IPS-NIHi7 (cell line): ENCODE measurements at regions not wholly inside any gene's neighbourhood (a gene's known extent, or its start where the extent isn't known, plus 50 kb on each side); places are given as distances from the start of the nearest gene placed in this dataset.
"Not testable (repeated sequence)": the region's sequence is repeated elsewhere in the genome, so short reads cannot be mapped to it uniquely, and the experiment has no call there.

Experiments
- DNase-seq: peaks from one replicate; pipeline ENCODE4 v3.0.0; 2012; ENCODE audit warnings: mixed read lengths; ENCODE audit errors: extremely low spot score

DNA sequence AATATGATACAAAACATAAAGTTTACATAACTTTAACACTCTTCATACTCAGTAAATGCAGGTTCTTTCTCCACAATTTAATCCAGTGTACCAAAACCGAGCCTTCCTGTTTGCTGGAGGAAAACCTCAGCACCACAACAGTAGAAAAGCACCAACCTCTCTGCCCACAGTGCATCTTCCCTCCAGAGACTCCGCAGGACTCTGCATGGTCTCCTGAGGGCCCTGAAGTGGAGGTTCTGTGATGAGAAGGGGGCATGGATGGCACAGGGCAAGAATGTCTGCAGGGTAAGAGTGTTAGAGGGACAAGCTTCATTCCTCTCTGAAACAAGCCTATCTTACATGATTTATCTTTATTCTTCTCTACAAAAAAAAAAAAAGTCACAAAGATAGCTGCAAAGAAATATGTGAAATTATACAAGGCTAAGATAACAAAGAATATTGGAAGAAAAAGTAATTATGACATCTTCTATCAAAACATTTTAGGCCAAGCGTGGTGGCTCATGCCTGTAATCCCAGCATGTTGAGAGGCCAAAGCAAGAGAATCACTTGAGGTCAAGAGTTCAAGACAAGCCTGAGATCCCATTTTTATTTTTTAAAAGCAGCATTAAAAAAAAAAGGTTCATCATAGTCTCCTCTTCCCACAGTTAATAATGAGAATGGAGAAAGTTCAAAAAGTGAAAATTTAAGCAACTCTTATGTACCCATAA is 102.0 kb downstream of the VPREB1 start:
- DNase-seq: no peak

DNA sequence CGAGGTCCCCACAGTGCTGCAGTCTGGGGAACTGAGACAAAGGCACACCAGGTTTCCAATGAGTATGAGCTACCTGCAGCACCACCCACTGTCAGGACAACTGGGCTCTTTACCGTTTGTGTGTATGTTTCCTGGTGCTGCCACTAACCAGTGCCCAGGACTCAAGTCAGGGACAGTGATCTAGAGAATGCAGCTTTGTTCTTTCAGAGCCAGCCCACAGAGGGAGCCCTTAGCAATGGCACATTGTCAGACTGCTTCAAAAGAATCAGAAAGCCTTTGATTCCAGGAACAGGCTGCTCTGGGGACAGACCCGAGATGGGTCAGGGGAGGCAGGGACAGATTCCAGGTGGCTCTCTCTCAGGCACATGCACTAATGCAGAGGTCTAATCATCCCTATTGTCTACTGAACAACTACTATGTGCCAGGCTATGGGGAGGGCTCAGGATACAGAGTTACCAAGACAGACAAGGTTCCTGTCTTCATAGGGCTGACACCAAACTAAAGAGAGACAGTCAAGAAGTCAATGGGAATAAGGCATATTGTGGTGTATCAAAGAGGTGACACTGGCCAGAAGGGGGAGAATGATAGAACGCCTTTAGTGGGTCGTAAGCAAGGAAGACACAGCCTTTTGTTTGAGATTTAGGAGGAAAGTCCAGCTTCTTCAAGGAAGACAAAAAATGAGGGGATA is 103.7 kb downstream of the VPREB1 start:
- peak; percentile 43 for DNase-seq

- DNase-seq: no peak
These were observed 104.3 kb downstream of the VPREB1 start for GRCh38 chr22:22348815-22349454.

DNA sequence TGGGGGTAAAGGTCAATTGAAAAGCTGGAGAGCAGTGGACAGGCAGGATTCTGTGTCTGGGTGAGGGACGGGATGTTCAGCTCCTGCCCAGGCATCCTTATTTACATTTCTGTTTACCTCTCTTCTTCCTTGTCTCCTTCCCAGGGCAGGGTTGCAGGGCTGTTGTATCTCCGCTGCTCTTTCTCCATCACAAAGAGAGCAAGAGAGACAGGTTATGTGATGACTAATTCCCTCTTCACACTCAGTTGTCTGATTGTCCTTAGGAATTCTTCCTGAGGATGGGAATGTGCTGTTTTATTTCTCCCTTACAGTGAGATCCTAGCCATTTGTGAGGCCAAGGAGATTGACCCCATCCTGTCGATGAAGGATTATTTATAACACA is 104.9 kb downstream of the VPREB1 start:
- DNase-seq: peak; percentile 16

DNA sequence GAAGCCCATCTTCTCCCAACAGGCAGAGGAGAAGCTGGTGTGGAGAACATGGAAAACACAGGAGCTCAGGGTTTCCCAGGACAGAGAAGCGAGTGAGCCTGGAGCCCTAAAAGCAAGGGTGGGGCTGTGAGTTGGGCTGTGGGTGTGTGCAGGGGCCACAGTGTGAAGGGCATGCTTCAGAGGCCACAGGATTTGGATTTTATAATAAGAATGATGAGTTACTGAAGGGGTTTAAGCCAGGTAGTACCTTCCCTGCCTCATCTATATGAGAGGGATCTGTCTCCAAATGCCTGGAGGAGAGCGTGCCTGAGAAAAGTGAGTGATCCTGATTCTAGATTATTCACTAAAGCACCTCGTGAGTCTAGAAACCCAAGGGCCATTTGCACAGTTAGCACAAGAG is 106.8 kb downstream of the VPREB1 start:
- no peak for DNase-seq

DNA sequence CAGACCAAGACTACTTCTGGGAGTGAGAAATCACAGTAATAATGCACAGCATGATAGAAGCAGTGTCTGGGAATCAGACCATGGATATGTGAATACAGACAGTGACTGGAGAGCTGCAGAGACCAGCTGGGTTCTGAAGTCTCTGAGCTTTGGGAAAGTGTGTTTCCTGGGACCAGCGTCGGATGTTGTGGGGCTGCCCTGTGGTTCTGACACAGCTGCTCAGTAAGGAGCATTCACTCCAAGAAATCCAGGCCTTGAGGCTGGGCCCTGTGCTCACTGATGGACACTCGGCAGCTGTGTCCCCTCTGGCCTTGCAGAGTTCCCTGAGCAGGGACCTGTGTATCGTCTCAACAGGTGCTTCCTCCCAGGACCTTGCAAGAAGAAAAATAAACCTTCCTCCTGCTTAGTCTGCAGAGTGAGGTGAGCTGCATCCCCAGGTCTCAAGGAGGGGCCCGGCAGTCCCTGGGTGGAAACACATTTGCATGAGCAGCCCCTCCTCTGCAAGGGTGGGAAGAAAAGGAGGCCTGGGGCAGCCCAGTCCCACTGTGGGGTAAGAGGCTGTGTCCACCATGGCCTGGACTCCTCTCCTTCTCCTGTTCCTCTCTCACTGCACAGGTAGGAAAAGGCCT is 107.9 kb downstream of the VPREB1 start:
- DNase-seq: no peak

- DNase-seq: no peak
These were observed 110.7 kb downstream of the VPREB1 start for GRCh38 chr22:22355096-22355834.

DNA sequence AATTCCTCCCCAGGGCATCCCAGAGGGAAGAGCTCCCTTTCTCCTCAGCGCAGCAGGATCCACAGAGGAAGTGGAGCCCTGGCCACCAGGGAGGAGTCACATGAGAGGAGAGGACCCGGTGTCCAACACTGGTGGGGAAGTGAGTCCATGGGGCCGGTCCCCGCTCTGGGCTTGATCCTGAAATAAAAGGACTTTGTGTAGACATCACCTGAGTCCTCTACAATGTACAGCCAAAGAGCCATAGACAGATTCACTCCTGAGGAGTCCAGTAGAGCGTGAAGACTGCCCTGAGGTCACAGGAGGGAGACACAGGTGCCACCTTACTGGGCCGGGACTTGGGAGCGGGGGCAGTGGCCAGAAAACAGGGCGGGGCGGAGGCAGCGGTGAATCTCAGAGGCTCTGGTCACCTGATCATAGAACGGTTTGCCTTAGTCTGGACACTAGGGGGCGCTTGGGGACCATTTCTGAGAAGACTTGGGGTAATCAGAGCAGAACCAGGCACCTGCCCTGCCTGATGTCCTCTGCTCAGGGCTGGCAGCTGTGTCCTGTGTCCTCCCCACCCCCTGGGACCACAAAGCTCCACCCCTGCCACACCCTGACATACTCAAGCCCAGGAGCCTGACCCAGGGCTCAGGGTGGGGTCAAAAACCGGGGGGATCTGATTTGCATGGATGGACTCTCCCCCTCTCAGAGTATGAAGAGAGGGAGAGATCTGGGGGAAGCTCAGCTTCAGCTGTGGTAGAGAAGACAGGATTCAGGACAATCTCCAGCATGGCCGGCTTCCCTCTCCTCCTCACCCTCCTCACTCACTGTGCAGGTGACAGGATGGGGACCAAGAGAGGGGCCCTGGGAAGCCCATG is 112.7 kb downstream of the VPREB1 start:
- peak; percentile 94 for DNase-seq

GRCh38 chr22:22358152-22358551 is 113.6 kb downstream of the VPREB1 start:
- DNase-seq: no peak

DNA sequence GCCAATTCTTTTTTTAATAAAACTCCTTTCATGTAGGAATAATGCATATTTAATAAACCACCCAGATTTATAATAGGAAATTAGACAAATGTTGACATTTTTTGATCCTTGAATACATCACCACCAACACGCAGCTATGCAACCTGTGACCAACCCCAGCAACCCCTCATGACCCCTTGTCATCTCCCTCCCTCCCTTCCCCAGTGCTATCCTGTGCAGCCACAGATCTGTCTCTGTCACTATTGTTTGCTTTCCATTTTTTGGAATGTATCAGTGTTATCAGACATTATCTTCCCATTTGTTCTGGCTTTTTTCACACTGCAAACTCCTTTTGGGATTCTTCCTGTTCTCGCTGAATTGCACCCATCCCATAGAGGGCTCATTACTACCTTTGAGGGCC is 114.1 kb downstream of the VPREB1 start:
- DNase-seq: no peak

DNA sequence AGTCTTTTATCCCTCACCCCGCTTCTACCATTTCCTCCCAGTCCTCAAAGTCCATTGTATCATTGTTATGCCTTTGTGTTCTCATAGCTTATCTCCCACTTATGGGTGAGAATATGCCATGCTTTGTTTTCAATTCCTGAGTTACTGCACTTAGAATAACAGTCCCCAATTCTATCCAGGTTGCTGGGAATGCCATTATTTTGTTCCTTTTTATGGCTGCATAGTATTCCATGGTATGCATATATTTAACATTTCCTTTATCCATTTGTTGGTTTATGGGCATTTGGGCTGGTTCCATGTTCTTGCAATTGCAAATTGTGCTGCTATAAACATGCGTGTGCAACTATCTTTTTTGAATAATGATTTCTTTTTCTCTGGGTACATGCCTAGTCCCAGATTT is 114.9 kb downstream of the VPREB1 start:
- no peak for DNase-seq

DNA sequence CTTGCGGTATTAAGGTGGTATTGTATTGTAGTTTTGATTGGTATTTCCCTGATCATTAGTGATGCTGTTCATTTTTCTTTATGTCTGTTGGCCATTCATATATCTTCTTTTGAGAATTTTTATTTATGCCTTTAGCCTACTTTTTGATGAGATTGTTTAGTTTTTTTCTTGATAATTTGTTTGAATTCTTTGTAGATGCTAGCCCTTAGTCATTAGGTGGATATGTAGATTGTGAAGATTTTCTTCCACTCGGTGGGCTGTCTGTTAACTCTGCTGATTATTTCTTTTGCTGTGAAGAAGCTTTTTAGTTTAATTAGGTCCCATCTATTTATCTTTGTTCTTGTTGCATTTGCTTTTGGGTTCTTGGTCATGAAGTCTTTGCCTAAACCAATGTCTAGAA is 115.4 kb downstream of the VPREB1 start:
- no peak for DNase-seq

GRCh38 chr22:22362311-22362710 is 117.7 kb downstream of the VPREB1 start:
- DNase-seq: no peak

DNA sequence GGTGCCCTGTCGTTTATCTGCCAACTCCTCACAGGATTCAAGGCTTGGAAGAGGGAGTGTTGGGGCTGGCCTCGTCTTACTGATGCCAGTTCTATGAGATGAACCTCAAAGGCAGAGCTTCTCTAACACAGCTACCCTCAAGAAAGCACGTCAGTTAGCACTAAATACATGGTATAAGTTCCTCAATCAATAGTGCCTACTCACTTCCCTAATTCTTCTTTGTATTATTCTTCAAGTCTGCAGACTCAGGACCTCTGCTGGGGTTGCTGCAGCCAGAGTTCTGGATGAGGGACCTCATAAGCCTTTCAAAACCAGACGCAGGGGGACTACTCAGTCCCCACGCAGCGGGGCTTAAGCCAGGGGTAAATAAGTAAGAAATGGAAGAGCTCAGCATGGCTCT is 118.3 kb downstream of the VPREB1 start:
- DNase-seq: no peak

DNA sequence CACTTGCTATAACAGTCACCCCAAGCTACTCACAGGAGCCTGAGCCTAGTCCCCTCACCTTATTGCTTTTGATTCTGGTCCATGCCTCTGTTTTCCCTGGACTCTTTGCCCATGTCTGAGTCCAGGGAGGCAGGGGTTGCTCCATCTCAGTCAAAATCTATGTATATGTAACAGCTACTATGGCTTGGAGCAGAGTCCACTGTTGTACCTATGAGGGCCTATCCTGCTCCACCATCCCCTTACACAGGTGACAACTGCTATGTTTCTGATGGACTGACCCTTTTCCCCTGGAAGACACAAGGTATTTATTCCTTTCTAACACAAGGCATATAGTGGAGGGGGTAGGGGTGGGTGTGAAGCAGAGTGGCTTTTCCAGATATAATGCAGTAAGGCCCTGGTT is 119.6 kb downstream of the VPREB1 start:
- DNase-seq: no peak

GRCh38 chr22:22366537-22366936 is 122.0 kb downstream of the VPREB1 start:
- no peak for DNase-seq

- DNase-seq: no peak
These were observed 123.9 kb downstream of the VPREB1 start for GRCh38 chr22:22368516-22368915.

DNA sequence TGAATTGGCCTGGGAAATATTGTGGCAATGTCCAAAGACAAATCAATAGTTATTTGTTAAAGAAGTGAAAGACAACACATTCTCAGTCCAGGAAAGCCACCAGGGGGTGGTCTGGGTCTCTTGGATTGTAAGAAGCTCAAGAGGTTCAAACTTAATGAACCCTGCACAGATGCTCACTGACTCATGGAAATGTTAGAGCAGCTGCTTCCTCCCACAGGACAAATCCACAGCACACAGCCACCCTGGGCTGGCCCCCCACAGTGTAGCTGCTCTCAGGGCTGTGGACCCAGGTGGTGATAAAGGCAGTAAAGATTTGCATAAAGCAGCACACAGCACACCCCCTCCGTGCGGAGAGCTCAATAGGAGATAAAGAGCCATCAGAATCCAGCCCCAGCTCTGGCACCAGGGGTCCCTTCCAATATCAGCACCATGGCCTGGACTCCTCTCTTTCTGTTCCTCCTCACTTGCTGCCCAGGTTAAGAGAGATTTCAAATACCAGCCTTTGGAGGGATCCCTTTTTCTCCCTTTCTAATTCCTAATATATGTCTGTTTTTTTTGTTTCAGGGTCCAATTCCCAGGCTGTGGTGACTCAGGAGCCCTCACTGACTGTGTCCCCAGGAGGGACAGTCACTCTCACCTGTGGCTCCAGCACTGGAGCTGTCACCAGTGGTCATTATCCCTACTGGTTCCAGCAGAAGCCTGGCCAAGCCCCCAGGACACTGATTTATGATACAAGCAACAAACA is 124.8 kb downstream of the VPREB1 start:
- DNase-seq: not testable (repeated sequence)

DNA sequence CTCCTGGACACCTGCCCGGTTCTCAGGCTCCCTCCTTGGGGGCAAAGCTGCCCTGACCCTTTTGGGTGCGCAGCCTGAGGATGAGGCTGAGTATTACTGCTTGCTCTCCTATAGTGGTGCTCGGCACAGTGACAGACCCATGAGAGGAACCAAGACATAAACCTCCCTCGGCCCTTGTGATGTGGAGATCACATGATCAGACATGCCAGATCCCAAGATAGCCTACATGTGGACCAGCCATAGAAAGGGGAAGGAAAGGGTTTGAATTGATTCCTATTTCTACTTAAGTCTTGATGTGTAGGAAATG is 125.3 kb downstream of the VPREB1 start:
- no peak for DNase-seq

DNA sequence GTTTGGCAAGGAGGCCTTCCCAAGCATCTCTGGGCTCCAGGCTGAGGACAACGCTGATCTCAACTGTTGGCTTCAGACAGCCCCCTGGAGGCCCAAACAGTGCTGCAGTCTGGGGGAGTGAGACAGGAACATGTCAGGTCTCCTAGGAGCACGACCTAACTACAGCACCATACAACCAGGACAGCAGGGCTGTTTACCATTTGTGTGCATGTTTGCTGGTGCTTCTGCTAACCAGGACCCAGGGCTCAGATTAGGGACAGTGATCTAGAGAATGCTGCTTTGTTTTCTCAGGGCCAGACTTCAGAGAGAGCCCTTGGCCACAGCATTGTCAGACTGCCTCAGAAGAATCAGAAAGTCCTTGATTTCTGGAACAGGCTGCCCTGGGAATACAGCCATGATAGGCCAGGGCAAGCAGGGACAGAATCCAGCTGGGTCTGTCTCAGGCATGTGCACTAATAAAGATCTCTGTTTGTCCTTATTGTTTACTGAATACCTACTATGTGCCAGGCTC is 126.5 kb downstream of the VPREB1 start:
- DNase-seq: no peak
